Activated T-helper 1 cell treated with Interleukin-2 at 50 U/mL for 16 hours (primary cell): ENCODE measurements at regions not wholly inside any gene's neighbourhood (a gene's known extent, or its start where the extent isn't known, plus 50 kb on each side); places are given as distances from the start of the nearest gene placed in this dataset.

ENCODE experiments used
- DNase-seq: peaks from one replicate; pipeline ENCODE4 v3.0.0-alpha.2; 2020; ENCODE audit warnings: low read depth

DNA sequence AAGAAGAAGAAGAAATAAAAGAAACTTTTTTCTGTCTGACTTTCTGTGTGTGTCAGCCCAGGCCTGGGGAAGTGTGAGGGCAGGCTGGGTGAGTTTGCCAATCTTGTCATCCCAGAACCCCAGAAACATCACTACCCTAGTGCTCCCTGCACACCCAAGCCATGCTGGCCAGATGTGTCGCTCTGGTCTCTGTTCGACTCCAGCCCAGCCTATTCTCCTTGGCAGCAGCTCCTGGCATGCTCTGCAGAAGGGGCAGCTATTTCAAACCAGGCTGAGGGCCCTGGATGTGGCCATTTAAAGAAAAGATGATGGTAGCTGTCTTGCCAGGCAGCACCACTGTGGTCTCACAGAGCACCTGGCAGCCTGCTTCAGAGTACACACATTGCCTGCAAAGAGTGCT lies 334.1 kb downstream of the RPS24 start:
- no peak for DNase-seq

- DNase-seq, result no peak
These were observed 337.5 kb downstream of the RPS24 start for GRCh38 chr10:78371136-78371535.

- no peak for DNase-seq
These were observed 339.1 kb downstream of the RPS24 start for GRCh38 chr10:78372806-78373205.

- DNase-seq, result no peak
These were observed 340.8 kb downstream of the RPS24 start for GRCh38 chr10:78374331-78375028.

DNA sequence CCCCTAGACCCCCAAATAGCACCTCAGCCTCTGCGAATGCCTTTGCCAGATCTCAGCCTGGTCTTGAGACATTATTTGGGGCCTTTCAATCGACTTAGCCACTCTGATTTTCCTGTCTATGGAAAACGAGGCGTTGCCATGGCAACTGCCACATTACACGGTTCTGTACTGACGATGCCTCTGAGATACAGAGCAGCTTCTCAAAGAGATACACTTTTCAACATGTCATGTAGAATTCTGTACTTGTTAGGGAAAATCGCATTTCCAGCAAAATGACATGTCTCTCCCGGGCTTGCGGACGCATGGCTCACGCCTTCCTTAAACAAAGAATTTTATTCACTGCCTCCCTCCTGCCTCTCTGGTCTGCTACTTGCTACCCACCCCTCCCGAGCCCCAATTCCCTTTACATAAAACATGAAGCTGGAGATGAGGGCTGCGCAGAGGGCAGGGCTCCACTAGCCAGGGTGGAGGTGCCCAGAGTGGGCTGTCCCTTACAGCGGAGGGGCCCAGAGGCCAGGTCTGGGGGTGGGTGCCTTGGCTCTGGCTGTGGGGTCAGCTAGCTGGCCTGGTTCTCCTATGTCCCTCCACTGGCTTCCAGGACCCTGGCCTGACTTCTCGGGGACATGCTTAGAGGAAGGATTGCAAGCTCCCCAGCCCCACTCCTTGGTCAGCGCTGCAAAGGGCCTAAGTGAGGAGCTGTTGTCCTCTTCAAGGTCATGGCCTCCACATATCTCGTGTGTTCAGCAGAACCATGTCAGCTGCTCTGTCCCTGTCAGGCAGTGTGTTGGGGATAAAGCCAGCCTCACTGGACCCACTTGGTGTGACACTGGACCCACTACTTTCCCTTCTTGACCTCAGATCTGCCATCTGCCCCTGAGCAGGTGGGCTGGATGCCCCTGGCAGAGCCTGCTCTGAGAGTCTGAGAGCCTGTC lies 342.5 kb downstream of the RPS24 start:
- DNase-seq, result no peak

GRCh38 chr10:78377356-78377755 lies 343.7 kb downstream of the RPS24 start:
- DNase-seq, result no peak

GRCh38 chr10:78378192-78378591 lies 344.5 kb downstream of the RPS24 start:
- DNase-seq, result no peak

- DNase-seq, result no peak
These were observed 347.4 kb downstream of the RPS24 start for GRCh38 chr10:78381107-78381506.

- DNase-seq, result no peak
These were observed 348.4 kb downstream of the RPS24 start for GRCh38 chr10:78382047-78382446.

DNA sequence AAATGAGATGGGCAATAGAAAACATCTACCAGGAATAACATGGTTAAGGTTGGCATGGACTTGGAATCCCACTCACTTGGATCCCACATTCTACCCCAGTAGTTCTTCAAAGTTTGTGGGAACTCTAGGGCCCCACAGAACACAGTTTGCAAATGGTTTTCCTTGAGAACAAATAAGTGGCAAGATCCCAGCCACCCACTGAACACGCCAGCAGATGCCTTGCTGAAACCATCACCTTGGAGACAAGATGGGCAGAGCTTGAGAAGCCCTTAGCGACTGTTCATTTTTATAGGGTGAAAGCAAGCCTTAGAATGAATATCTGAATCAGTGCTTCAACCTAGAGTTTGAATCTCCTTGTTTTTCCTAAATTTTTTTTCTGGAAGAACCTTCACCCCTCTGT lies 349.1 kb downstream of the RPS24 start:
- no peak for DNase-seq

DNA sequence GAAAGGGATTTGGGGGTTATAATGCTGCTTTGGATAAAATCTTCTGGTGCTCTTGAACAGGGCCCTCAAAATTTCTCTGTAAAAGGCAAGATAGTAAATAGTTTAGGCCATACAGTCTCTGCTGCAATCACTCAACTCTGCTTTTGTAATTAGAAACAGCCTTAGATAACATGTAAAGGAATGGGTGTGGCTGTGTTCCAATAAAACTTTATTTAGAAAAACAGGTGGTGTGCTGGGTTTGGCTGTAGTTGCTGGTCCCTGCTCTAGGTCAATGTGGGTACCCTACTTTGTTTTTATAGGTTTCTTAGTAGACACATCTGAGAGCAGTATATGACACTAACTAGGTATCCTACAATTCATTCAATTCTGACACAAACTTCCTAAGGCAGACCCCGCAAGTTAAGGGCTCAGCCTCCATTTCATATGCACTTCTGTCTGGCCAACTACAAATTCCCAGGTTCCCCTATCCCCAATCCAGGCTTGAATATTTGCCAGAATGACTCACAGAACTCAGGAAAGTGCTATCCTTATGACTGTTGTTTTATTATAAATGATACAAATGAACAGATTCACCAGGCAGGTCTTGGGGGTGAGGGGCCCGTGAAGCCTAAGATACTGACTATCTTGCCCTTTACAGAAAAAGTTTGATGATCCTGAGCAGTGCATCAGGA lies 349.9 kb downstream of the RPS24 start:
- DNase-seq, result no peak

DNA sequence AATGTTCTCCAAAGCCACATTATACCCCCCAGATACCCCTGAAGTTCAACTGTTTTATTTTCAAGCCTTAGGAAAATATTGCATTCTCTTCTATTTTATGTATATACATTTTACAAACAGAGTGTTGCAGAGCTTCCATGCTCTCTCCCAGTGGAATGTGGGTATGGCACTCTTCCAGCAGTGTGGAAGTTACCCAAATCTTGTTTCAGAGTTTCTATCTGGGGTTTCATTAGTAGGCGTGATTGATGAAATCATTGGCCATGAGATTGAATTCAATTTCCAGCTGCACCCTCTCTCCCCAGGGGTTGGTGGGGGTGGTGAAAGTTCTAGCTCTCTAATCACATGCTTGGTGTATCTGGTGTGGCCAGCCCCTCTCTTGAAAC lies 350.4 kb downstream of the RPS24 start:
- DNase-seq, result no peak

GRCh38 chr10:78385599-78385998 lies 351.9 kb downstream of the RPS24 start:
- no peak for DNase-seq

GRCh38 chr10:78386509-78386908 lies 352.8 kb downstream of the RPS24 start:
- DNase-seq, result no peak

- DNase-seq, result no peak
These were observed 354.8 kb downstream of the RPS24 start for GRCh38 chr10:78388331-78389050.

DNA sequence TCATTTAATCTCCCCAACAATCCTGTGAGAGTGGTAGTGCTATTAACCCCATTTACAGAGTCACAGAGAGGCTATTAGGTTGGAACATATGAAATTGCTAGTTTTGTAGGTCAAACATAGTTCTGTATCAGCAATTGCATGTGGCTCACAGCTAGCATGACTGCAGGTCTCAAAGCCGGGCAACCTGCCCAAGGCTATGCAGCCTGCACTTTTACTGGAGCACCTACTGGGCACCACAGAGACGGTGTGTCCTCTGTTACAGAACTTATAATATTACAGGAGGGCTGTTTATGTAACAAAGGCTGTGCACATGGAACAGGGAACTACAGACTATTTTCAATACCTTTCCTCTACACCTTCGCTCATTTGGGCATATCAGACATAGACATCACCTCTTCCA lies 355.8 kb downstream of the RPS24 start:
- no peak for DNase-seq

DNA sequence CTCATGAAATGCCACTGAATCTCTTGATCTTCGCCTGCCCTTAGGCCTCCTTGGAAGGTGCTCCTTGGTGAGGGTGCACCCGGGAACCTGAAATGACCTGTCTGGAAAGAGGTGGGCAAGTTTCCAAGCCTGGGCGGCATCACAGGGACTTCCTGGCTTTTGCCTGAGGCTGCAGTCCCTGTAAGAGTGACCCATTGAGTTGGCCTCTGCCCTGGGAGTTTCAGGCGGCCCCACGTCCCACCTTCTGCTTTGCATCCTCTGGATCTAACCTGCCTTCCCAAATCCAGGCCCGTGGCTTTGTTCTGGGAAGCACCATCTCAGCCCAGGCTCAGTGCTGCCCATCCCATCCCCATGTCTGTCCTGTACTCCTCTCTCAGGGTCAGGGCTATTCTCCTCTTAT lies 356.4 kb downstream of the RPS24 start:
- no peak for DNase-seq

DNA sequence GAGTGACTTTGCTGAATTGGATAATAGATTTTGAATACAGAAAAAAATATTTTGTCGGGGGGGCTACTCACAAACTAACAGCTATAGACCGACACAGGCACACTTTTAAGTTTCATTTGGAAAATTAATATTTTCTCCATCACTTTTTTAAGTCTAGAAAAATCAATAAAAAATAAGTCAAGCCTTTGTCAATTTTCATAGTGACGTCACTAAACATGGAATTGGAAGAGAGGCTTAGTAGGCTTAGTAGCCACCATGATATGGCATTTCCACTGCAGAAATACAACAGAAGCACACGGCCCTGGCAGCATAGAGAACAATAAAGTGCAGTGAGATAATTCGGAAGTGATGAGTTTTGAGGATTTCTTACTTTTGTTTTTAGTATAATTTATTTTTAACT lies 357.2 kb downstream of the RPS24 start:
- no peak for DNase-seq

DNA sequence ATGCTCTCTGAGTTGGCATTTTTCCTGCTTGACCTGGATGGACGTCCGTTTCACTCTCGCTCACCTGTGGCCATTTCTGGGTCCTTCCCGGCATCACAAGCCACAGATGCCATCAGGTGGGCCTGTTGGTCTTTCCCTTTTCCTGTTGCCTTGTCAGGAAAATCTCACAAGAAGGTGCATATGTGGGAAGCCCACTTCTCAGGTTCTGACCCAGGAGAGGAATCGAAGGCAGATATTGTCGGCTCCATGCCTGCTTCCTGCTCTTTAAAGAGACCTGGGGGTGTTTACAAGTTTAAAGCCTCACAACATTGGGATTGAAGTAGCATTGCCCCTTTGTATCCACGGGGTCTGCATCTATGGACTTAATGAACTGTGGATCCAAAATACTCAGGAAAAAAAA lies 357.9 kb downstream of the RPS24 start:
- no peak for DNase-seq

DNA sequence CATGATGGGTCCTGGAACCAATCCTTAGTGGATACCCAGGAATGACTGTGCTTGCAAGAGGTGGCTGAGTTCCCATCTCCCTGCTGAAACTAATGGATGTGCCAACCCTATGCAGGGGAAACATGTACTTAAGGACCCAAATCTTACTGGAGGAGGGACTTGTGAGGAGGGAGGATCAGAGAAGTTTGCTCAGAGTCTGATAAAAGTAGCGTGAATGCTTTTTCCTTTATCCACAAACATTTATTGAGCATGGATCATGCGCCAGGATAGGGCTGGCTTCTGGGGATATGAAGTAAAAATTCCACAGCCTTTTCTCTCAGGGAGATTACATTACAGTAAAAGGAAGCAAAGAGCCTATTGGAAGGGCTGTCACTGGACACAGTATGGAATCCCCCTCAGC lies 358.5 kb downstream of the RPS24 start:
- no peak for DNase-seq

DNA sequence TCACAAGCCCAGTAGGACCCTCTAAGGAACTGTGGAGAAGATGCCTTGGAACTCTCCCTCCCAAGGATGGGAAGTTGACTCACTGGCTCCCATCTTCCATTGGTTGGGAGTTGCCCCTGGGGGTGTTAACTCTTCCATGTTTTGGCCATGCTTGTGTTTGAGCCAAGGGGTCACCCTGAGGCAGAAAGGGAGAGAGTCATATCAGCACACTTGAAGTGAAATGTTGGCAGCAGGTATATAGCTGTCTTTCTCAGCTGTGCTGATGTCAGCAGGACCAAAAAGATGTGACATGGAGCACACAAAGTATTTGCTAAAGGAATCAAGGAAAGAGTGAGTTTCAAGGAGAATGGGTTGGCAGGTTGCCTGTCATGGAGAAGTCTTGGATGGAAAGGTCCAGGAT lies 359.4 kb downstream of the RPS24 start:
- no peak for DNase-seq

DNA sequence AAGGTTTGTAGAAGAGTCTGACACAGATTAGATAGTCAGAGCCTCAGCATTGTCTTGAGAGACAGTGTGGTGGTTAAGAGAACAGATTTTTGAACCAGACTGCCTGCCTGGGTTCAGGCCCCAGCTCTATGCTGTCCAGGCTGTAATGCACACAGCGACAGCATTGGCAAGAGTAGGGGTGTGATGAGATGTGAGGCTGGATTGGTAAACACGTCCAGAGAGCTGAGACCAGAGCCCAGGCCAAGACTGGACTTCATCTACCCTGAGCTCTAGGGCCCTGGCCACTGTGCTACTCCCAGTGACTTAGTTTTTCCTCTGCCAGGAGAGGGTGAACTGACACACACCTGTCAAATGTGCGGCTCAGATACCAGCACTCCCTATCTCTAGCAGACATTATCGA lies 360.4 kb downstream of the RPS24 start:
- DNase-seq, result no peak
